ENCODE measurements at regions not wholly inside any gene's neighbourhood (a gene's known extent, or its start where the extent isn't known, plus 50 kb on each side); places are given as distances from the start of the nearest gene placed in this dataset.

GRCh38 chr13:34189946-34190345 is 372.0 kb downstream of the RFC3 start:
- intact Hi-C loops (cut with micrococcal nuclease), result no loop called here
- Histone ChIP-seq H3K79me2 (ENCODE audit: control insufficient read depth, insufficient read depth, low read length) (no peaks in the 10 kb centered on the region), H3K27me3 (replicated peaks in 1 of 4; ENCODE audit: control extremely low read depth in 1 of 4, control insufficient read depth in 3 of 4, insufficient read depth in 4 of 4, low read length in 3 of 4) (no peaks in the 10 kb centered on the region), H4K20me1 (ENCODE audit: control insufficient read depth, insufficient read depth, low read length, poor library complexity, severe bottlenecking) (no peaks in the 10 kb centered on the region), H2AFZ (ENCODE audit: insufficient read depth, low read depth, low read length, poor library complexity, severe bottlenecking) (no peak overlapping the region), H3K4me2 (replicated peaks; ENCODE audit: low read depth, low read length, poor library complexity, severe bottlenecking) (no peak overlapping the region), H3K9me3 (ENCODE audit: control extremely low read depth in 1 of 3, control insufficient read depth in 2 of 3, insufficient read depth in 1 of 3, low read length in 2 of 3) (peaks cover 0 to 3% (median 0%) of the 10 kb centered on the region in 3 donors), H3K27ac (ENCODE audit: low read length in 2 of 2) (no peak overlapping the region), H3K9ac (ENCODE audit: low read length) (no peak overlapping the region), H3K4me1 (ENCODE audit: control insufficient read depth in 2 of 2, insufficient read depth in 2 of 2, low read length in 2 of 2) (no peaks in the 10 kb centered on the region), H3K36me3 (replicated peaks in 1 of 2; ENCODE audit: control extremely low read depth in 1 of 2, control insufficient read depth in 1 of 2, extremely low read depth in 1 of 2, insufficient read depth in 2 of 2, low read length in 1 of 2) (no peaks in the 10 kb centered on the region), H3K4me3 (ENCODE audit: control extremely low read depth in 1 of 5, extremely low read depth in 1 of 5, insufficient read depth in 1 of 5, low read depth in 2 of 5, low read length in 4 of 5) (no peak overlapping the region)
- Mint-ChIP-seq H3K4me1 (no peaks in the 10 kb centered on the region), H3K27me3 (peaks cover 6% of the 10 kb centered on the region), H3K27ac (no peak overlapping the region), H3K9me3 (ENCODE audit: insufficient read depth) (peaks cover 6% of the 10 kb centered on the region), H3K4me3 (no peak overlapping the region)
- no peak for ATAC-seq (ENCODE audit: low read depth)
- ChIA-PET POLR2A (no interaction called here), CTCF (no interaction called here)
- DNase-seq, result no peak
- TF ChIP-seq EZH2 (IDR thresholded peaks at IDR 0.05; ENCODE audit: borderline replicate concordance, insufficient read depth, low read depth, low read length, poor library complexity, severe bottlenecking) (no peak), CTCF (IDR thresholded peaks at IDR 0.05) (no peak)
- 100% methylated on average over 1 of the region's 2 CpGs for WGBS (ENCODE audit: insufficient coverage)

- CTCF ChIA-PET, result no interaction called here
- no peak for ATAC-seq (ENCODE audit: low read depth)
- intact Hi-C loops (cut with micrococcal nuclease), result no loop called here
- DNase-seq, result no peak
- peaks cover 3% of the 10 kb centered on the region for H3K9me3 Mint-ChIP-seq (ENCODE audit: insufficient read depth)
- POLR2A ChIA-PET, result no interaction called here
- Histone ChIP-seq H3K4me1 (ENCODE audit: control insufficient read depth in 2 of 2, insufficient read depth in 2 of 2, low read length in 2 of 2) (no peaks in the 10 kb centered on the region), H3K36me3 (replicated peaks in 1 of 2; ENCODE audit: control extremely low read depth in 1 of 2, control insufficient read depth in 1 of 2, extremely low read depth in 1 of 2, insufficient read depth in 2 of 2, low read length in 1 of 2) (no peaks in the 10 kb centered on the region), H3K4me2 (replicated peaks; ENCODE audit: low read depth, low read length, poor library complexity, severe bottlenecking) (no peak overlapping the region), H2AFZ (ENCODE audit: insufficient read depth, low read depth, low read length, poor library complexity, severe bottlenecking) (no peak overlapping the region), H3K9me3 (ENCODE audit: control extremely low read depth in 1 of 3, control insufficient read depth in 2 of 3, insufficient read depth in 1 of 3, low read length in 2 of 3) (peaks cover 0 to 3% (median 0%) of the 10 kb centered on the region in 3 donors), H3K27me3 (replicated peaks in 1 of 4; ENCODE audit: control extremely low read depth in 1 of 4, control insufficient read depth in 3 of 4, insufficient read depth in 4 of 4, low read length in 3 of 4) (no peaks in the 10 kb centered on the region), H3K27ac (ENCODE audit: low read length in 2 of 2) (no peak overlapping the region), H3K4me3 (ENCODE audit: control extremely low read depth in 1 of 5, extremely low read depth in 1 of 5, insufficient read depth in 1 of 5, low read depth in 2 of 5, low read length in 4 of 5) (no peak overlapping the region), H3K9ac (ENCODE audit: low read length) (no peak overlapping the region), H3K79me2 (ENCODE audit: control insufficient read depth, insufficient read depth, low read length) (no peaks in the 10 kb centered on the region), H4K20me1 (ENCODE audit: control insufficient read depth, insufficient read depth, low read length, poor library complexity, severe bottlenecking) (no peaks in the 10 kb centered on the region)
- no peak for TF ChIP-seq CTCF (IDR thresholded peaks at IDR 0.05)
- no peak for TF ChIP-seq EZH2 (IDR thresholded peaks at IDR 0.05; ENCODE audit: borderline replicate concordance, insufficient read depth, low read depth, low read length, poor library complexity, severe bottlenecking)
- H3K27ac Mint-ChIP-seq, result no peak overlapping the region
- H3K4me3 Mint-ChIP-seq, result no peak overlapping the region
- no peaks in the 10 kb centered on the region for H3K27me3 Mint-ChIP-seq
- no CpG with 5 or more reads among the region's 1 CpG for WGBS (ENCODE audit: insufficient coverage)
- H3K4me1 Mint-ChIP-seq, result no peaks in the 10 kb centered on the region
These were observed 383.3 kb downstream of the RFC3 start for GRCh38 chr13:34201050-34201913.
